Stimulated activated CD8-positive, alpha-beta memory T cell treated with anti-CD3 and anti-CD28 coated beads, Interleukin-7, amount 100 ng/mL, for 4 hours (primary cell): ENCODE measurements at regions not wholly inside any gene's neighbourhood (a gene's known extent, or its start where the extent isn't known, plus 50 kb on each side); places are given as distances from the start of the nearest gene placed in this dataset.

Experiments used
- DNase-seq, 2 donors: peaks; one replicate each; pipeline ENCODE4 v3.0.0-alpha.2; 2020; ENCODE audit warnings: low read depth in 2 of 2

GRCh38 chr13:73299787-73300186 is 241.0 kb downstream of the KLF5 start:
- DNase-seq = no peak

GRCh38 chr13:73293913-73294523 is 235.2 kb downstream of the KLF5 start:
- DNase-seq = no peak

- no peak for DNase-seq
These were observed 233.3 kb downstream of the KLF5 start for GRCh38 chr13:73292127-73292526.

GRCh38 chr13:73290844-73291243 is 232.0 kb downstream of the KLF5 start:
- DNase-seq = no peak

GRCh38 chr13:73288596-73288995 is 229.8 kb downstream of the KLF5 start:
- no peak for DNase-seq

GRCh38 chr13:73287831-73288230 is 229.0 kb downstream of the KLF5 start:
- DNase-seq = no peak

GRCh38 chr13:73286942-73287620 is 228.3 kb downstream of the KLF5 start:
- no peak for DNase-seq

- no peak for DNase-seq
These were observed 227.4 kb downstream of the KLF5 start for GRCh38 chr13:73286177-73286576.

- no peak for DNase-seq
These were observed 225.5 kb downstream of the KLF5 start for GRCh38 chr13:73284081-73284874.

- no peak for DNase-seq
These were observed 224.8 kb downstream of the KLF5 start for GRCh38 chr13:73283636-73284035.

GRCh38 chr13:73281746-73282145 is 222.9 kb downstream of the KLF5 start:
- no peak for DNase-seq

GRCh38 chr13:73278186-73278585 is 219.4 kb downstream of the KLF5 start:
- no peak for DNase-seq

GRCh38 chr13:73275163-73275562 is 216.4 kb downstream of the KLF5 start:
- DNase-seq = no peak

GRCh38 chr13:73274147-73274546 is 215.3 kb downstream of the KLF5 start:
- no peak for DNase-seq

- no peak for DNase-seq
These were observed 214.9 kb downstream of the KLF5 start for GRCh38 chr13:73273745-73274144.

- no peak for DNase-seq
These were observed 214.5 kb downstream of the KLF5 start for GRCh38 chr13:73273276-73273675.

GRCh38 chr13:73272831-73273230 is 214.0 kb downstream of the KLF5 start:
- DNase-seq = no peak

- no peak for DNase-seq
These were observed 209.5 kb downstream of the KLF5 start for GRCh38 chr13:73268306-73268705.

- no peak for DNase-seq
These were observed 207.9 kb downstream of the KLF5 start for GRCh38 chr13:73266640-73267180.

GRCh38 chr13:73262862-73263627 is 204.2 kb downstream of the KLF5 start:
- DNase-seq = no peak

- DNase-seq = no peak
These were observed 203.0 kb downstream of the KLF5 start for GRCh38 chr13:73261739-73262216.
